ENCODE measurements at regions not wholly inside any gene's neighbourhood (a gene's known extent, or its start where the extent isn't known, plus 50 kb on each side); places are given as distances from the start of the nearest gene placed in this dataset.

DNA sequence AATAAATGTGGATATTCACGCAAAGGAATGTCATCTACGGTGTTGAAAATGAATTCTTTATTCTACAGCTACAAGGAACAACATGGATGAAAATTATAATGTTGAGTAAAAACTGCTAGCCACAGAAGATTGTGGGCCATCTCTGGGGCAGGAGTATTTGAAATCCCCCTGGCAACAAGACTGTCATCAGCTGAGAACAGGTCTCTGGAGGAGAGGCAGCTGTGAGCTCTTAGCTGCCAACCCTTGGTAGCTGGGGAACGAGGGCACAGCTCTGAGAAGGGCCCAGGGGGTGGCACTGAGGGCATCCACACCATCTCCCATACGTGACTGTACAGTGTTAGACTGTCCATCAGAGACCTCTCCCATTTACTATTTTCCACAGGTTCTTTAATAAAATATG is 340.1 kb upstream of the MGMT start:
- TF ChIP-seq POLR2AphosphoS5 (IDR thresholded peaks at IDR 0.05; ENCODE audit: low read depth, low read length), result no peak

DNA sequence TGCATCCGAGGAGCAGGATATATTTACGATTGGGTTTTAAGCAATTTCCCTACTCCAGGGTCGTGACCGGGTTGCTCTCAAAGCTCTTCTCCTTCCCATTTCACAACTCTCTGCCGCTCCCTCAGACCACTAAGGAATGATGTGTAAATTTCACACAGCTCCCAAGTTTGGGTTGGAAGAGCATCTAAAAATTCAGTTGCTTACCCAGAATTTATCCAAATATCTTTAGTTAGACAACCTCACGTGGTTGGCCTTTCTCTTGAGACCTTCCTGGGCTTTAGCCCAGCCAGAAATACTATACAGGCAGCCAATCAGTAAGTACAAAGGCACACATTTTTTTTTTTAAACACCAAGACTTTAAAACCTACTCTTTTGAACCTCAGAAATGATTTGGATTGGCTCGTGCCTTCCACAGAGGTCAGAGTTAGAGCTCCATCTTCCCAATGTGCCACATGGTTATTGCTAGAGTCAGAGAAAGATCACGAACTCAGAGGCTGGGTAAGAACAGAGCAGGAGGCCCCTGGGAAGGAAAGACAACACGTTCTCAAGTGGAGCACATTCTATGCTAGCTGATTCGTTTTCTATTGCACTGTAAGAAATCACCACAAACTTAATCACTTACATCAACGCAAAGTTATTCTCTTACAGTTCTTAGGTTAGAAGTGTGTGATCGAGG is 335.4 kb upstream of the MGMT start:
- no peak for TF ChIP-seq POLR2AphosphoS5 (IDR thresholded peaks at IDR 0.05; ENCODE audit: low read depth, low read length)
- TF ChIP-seq TAF1 (IDR thresholded peaks at IDR 0.05; ENCODE audit: borderline replicate concordance, insufficient read depth, low read length), result no peak
- TF ChIP-seq, protein P1, sequence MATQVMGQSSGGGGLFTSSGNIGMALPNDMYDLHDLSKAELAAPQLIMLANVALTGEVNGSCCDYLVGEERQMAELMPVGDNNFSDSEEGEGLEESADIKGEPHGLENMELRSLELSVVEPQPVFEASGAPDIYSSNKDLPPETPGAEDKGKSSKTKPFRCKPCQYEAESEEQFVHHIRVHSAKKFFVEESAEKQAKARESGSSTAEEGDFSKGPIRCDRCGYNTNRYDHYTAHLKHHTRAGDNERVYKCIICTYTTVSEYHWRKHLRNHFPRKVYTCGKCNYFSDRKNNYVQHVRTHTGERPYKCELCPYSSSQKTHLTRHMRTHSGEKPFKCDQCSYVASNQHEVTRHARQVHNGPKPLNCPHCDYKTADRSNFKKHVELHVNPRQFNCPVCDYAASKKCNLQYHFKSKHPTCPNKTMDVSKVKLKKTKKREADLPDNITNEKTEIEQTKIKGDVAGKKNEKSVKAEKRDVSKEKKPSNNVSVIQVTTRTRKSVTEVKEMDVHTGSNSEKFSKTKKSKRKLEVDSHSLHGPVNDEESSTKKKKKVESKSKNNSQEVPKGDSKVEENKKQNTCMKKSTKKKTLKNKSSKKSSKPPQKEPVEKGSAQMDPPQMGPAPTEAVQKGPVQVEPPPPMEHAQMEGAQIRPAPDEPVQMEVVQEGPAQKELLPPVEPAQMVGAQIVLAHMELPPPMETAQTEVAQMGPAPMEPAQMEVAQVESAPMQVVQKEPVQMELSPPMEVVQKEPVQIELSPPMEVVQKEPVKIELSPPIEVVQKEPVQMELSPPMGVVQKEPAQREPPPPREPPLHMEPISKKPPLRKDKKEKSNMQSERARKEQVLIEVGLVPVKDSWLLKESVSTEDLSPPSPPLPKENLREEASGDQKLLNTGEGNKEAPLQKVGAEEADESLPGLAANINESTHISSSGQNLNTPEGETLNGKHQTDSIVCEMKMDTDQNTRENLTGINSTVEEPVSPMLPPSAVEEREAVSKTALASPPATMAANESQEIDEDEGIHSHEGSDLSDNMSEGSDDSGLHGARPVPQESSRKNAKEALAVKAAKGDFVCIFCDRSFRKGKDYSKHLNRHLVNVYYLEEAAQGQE (IDR thresholded peaks at IDR 0.05; ENCODE audit: insufficient read depth in 1 of 2, low read depth in 2 of 2, low read length in 2 of 2), result no peak
- TF ChIP-seq FOXP2 (optimal IDR thresholded peaks at IDR 0.05; ENCODE audit: borderline replicate concordance, extremely low read depth, extremely low read length, insufficient read depth), result no peak
- no peak for TF ChIP-seq SIN3A (IDR thresholded peaks at IDR 0.05; ENCODE audit: borderline replicate concordance, insufficient read depth, low read length)

DNA sequence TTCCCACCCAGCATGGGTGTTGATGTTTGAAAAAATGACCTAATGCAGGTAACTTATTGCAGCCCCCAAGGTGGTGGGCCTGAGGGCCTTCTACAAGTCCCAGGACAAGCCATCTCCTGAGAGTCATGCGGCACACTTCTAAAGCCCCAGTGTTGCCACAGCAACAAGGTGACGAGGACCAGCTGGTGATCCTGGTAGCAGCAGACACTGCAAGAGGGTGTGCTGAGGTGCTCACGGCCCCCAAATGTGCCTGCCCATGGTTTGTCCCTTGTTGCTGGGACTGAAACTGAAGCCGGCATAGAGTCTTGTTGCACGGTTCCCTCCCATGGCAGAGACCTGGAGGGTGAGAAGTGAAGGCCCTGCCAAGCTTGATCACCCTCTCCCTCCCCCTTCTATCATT is 333.2 kb upstream of the MGMT start:
- TF ChIP-seq SIN3A (IDR thresholded peaks at IDR 0.05; ENCODE audit: borderline replicate concordance, insufficient read depth, low read length), result no peak
- TF ChIP-seq FOXP2 (optimal IDR thresholded peaks at IDR 0.05; ENCODE audit: borderline replicate concordance, extremely low read depth, extremely low read length, insufficient read depth), result no peak
- TF ChIP-seq POLR2AphosphoS5 (IDR thresholded peaks at IDR 0.05; ENCODE audit: low read depth, low read length), result no peak
- TF ChIP-seq, protein P1 (IDR thresholded peaks at IDR 0.05; ENCODE audit: insufficient read depth in 1 of 2, low read depth in 2 of 2, low read length in 2 of 2), result no peak
- no peak for TF ChIP-seq TAF1 (IDR thresholded peaks at IDR 0.05; ENCODE audit: borderline replicate concordance, insufficient read depth, low read length)

DNA sequence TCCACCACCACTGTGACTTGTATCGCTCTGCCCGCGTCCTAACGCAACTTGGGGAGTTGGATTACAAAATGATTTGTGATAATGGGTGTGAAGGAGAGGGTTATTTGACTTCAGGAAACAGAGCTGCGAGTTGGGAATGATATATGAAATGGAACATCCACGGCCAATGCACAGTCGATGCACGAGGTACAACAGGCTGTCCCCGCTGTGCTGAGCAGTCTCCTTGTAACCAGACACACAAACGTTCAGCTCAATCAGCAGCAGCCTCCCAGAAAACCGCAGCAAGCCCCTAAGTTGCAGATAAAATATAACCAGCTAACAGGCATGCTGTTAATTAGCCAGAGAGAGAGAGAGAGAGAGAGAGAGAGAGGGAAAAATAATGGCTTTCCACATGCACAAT is 332.7 kb upstream of the MGMT start:
- no peak for TF ChIP-seq FOXP2 (optimal IDR thresholded peaks at IDR 0.05; ENCODE audit: borderline replicate concordance, extremely low read depth, extremely low read length, insufficient read depth)
- TF ChIP-seq, protein P1 (IDR thresholded peaks at IDR 0.05; ENCODE audit: insufficient read depth in 1 of 2, low read depth in 2 of 2, low read length in 2 of 2), result no peak
- TF ChIP-seq POLR2AphosphoS5 (IDR thresholded peaks at IDR 0.05; ENCODE audit: low read depth, low read length), result no peak

DNA sequence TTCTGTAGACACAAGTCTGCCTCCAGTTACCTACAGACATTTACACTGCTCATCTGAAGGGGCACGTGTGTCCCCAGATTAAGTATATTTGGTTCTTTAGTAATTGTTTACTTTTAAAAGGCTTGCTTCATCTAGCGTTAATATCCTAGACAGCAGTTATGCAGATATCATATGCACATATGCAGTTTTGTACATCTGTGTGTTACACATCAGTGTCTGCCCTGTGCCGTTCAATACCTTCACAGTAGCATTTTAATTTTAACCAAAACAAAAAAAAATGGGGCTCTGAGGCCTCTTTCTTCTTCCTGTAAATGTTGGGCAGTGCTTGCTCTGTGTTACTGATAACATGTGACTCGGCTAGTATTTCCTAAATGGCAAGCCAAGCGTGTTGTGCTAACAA is 331.4 kb upstream of the MGMT start:
- TF ChIP-seq FOXP2 (optimal IDR thresholded peaks at IDR 0.05; ENCODE audit: borderline replicate concordance, extremely low read depth, extremely low read length, insufficient read depth) (no peak), TAF1 (IDR thresholded peaks at IDR 0.05; ENCODE audit: borderline replicate concordance, insufficient read depth, low read length) (no peak), POLR2AphosphoS5 (IDR thresholded peaks at IDR 0.05; ENCODE audit: low read depth, low read length) (no peak), SIN3A (IDR thresholded peaks at IDR 0.05; ENCODE audit: borderline replicate concordance, insufficient read depth, low read length) (no peak)
- TF ChIP-seq, protein P1 (IDR thresholded peaks at IDR 0.05; ENCODE audit: insufficient read depth in 1 of 2, low read depth in 2 of 2, low read length in 2 of 2), result no peak

All from PFSK-1 (cell line).